HG03045 (cell line): ENCODE measurements at regions not wholly inside any gene's neighbourhood (a gene's known extent, or its start where the extent isn't known, plus 50 kb on each side); places are given as distances from the start of the nearest gene placed in this dataset.

Experiments
- ATAC-seq: cut with Tn5 transposase; IDR thresholded peaks from one replicate; pipeline ENCODE4 v1.9.1; 2021; ENCODE audit warnings: mild to moderate bottlenecking, moderate library complexity; ENCODE audit not compliant: unreplicated experiment

DNA sequence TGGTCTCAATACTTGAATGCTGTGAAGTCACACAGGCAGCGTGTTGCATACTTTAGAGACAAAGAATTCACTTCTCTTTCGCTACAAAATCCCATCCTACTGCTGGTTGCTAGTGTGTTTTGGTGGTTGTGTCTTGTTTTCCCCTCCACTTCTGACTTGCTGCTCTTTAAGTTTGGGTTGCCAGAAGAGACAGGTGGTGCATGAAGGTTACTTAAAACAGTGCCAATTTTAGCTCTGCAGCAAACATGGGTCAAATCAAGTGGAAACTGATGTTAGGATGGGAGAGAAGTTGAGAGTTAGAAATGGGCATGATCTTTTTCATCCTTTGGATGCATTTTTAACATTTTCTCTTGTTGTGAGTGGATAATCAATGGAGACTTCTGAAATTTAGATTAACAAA lies 136.2 kb upstream of the KCNH7 start:
- ATAC-seq, result no peak

DNA sequence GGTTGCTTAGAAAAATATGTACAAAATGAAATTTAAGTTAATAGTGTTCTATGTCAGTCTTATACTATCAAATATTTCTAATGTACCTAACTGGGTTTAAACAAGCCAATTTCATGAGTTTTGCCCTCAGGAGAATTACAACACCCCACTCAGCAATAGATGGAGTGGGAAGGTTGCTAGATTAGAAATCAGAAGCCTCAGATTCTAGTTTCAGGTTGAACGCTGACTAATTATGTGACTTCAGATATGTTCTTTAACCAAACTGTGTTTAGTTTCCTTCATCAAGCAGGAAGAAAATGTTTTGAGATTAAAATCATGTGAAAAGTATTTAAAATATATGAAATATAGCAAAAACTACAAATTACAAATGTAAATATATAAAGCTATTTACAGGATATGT lies 133.8 kb upstream of the KCNH7 start:
- no peak for ATAC-seq

DNA sequence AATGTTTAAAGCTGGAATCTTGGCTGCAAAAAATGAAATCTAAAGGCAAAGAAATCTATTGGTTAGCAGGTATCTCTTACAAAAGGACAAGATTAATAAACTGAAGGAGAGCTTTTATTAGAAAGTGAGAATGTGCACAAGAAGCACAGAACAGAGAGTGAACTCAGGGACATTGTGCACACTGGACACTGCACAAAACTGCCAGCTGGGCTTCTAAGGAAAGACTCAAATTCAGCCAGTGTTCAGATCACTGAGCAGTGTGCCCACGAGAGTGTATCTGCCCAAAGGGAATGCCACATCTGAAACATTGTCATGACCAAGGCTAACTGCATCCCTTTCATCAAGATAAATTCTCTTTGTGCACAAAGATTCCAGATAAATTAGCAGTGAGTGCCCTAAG lies 129.7 kb upstream of the KCNH7 start:
- no peak for ATAC-seq

DNA sequence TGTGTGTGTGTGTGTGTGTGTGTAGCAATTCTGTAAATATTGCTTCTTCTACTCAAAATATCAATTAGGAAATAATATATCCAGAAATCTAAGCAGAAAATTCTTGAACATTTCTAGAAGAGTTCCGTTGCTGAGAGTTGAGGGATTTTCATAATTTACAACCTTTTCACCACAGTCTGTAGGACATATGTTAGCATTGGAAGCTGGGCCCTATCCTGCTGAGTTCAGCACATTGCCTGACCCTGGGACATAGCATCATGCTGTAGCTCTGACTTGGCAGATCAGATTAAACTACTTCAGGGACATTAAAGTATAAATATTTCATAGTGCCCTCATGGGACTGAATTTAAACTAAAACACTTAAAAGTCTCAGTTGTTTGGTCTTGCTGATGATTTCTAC lies 129.2 kb upstream of the KCNH7 start:
- no peak for ATAC-seq

DNA sequence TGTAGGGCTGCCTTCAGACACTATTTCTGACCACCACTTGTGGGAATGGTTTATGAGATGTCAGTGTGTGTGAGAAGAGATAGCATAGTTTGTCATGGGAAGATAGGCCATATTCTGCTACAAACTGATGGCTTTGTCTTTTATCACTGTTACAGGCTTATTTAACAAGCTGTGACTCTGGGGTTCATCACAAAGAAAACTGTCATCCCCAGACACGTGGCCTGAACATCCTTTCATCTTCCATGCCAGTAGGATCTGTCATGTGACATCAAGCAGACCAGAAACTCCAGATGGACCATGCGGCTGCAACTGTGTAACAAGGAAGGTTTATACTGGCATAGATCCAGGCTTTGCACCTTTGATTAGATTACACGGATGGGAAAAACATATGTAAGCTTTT lies 128.6 kb upstream of the KCNH7 start:
- ATAC-seq, result no peak

DNA sequence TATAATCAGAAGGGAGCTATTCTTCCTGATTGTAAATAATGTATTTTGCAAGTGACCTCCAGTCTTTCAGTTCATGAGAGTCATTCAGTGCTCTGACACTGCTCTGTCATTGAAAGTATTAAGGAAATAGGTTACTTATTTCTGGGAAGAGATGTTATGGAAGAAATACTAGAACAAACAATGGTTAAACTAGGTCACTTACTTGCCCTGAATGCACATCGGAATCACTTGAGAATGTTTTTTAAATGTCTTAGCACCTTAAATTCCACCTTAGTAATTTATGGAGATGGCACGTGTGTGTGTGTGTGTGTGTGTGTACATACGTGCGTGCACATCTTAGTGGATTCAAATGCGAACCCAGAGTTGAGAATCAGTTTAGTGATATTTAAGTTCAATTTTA lies 126.6 kb upstream of the KCNH7 start:
- ATAC-seq, result no peak

DNA sequence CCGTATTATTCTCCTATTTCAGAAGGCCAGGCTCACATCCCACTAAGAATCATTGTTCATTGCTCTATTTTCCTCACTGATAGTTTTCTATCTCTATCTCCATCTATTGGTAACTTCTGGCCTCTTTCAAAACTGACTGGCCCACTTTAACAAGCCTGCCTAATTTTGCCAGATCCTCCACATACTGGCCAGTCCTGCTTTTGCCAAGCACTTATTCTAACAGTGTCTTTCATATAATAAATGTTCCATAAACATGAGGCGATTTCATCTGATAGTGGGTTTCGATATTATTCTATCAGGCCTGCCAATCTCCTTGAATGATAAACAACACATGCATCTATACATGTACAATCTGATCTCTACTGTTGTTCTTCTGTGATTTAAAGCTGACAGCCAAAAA lies 125.9 kb upstream of the KCNH7 start:
- no peak for ATAC-seq

DNA sequence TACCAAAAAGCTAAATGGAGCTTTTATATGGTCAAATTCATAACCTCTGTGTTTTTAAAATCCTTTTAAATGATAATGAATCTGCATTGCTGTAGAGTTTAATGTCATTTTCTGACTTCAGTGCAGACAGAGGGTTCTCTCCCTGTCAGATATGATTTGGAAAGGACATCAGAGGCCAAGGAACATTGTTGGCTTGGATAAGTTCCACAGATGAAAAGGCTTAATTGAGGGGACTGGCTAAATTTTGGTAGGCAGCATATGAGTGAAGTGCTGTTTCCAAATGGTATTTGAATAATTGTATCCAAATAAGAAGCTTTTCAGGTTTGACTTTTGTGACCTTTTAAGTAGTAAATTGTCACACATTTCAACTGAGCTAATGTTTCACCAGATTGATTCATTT lies 124.6 kb upstream of the KCNH7 start:
- no peak for ATAC-seq

DNA sequence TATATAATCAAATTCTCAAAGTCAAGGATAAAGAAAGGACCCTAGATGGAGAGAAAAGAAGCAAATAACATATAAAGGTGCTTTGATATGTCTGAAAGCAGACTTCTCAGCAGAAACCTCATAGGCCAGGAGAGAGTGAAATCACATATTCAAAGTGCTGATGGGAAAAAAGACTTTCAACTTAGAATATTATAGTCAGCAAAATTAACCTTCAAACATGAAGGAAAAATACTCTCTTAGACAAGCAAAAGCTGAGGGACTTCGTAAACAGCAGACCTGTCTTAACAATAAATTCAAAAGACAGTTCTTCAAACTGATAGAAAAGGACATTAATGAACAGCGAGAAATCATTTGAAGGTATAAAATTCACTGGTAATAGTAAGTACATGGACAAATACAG lies 107.2 kb upstream of the KCNH7 start:
- ATAC-seq, result no peak

DNA sequence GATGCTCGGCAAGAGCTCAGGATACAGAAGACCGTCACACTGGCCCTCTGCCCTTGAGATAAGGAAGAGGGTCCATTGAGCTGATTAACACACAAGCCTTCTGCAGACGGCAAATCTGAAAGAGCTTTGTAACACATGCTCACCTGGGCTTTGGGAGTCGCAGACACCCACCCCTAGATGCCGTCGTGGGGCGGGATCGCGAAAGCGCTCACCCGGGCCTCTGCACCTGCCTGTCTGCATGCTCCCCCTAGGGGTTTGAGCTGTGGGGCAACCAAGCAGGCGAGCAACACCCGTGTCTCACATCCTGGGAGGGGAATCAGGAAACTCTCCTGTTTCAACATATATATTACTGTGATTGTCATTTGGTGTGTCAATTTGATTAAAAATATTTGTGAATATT lies 99.8 kb upstream of the KCNH7 start:
- no peak for ATAC-seq

DNA sequence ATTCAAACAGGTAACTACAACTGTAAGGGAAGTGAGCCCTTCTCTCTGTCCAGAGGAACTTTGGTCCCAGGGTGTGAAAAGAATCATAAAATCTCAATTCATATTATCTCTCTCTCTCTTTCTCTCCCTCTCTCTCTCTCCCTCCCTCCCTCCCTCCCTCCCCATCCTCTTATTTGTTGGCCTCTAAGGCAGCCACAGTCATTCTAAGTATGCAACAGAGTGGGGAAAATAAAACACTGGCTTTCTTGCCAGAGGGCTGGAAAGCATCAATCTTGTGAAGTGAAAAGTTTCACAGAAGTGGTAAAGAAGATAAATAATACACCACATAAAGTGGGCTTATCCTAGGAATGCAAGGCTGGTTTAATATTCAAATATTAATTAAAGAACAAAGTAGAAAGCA lies 95.6 kb upstream of the KCNH7 start:
- no peak for ATAC-seq

DNA sequence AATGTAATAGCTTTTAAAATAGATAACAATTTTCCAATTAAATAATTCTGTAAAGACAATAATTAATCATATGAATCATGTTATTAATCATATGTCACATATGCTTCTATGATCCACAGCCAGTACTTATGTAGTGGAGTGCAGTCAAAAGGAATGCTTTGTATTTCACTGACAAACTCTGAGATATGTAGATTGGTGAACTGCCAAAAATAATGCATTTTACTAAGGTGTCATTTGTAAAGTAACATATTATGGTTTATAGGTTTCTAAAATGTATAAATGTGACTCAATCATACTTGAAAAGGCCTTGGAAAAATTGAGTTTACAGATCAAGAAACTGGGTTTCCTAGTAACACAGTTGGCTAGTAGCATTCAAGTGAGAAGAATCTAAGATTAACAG lies 93.8 kb upstream of the KCNH7 start:
- ATAC-seq, result no peak

DNA sequence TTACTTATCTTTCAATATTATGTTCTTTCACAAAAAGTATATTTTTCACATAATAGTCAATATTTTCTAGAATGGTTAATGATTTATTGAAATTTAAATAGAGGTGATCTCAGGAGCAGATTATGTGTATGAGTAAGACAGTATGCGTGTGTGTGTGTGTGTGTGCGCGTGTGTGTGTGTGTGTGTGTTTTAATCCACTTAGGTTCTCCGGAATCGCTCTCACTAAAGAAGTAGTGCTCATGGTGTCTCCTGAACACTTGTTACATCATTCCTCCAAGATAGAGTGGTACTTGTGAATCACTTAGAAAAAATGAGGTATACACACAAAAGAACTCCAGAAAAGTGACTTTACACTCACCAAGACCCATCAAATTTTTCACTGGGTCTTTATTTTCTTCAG lies 91.0 kb upstream of the KCNH7 start:
- ATAC-seq, result no peak

DNA sequence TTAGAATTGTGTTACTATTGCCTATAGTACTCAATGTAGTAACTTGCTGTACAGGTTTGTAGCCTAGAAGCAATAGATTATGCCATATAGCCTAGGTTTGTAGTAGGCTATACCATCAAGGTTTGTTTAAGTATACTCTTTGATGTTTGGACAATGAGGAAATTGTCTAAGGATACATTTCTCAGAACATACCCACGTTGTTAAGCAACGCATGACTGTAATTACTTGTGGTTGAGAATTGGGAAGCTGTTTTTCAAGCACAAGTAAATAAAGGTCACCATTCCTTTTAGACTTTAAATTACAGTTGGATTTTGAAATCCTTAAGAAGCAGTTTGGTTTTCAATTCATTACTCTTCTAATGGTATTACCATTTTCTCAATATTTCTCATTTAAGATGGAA lies 89.8 kb upstream of the KCNH7 start:
- ATAC-seq, result no peak

DNA sequence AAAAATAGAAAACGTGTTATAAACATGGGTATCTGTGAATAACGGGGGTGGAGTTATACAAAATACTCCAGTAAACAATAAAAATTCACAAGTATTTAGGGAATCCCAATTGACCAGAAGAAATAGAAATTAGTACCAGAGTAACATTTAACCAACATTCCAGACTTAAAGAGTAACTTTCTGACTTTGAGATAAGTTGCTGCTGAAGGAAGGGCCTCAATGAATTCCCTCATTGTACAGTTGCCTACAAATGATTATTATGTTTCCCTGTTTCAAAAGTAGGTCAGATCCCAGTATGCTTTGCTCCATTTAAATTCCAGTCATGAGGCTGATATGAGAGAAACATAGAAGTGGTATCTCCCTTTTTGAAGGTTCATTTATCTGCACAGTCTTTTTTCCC lies 88.3 kb upstream of the KCNH7 start:
- ATAC-seq, result no peak

DNA sequence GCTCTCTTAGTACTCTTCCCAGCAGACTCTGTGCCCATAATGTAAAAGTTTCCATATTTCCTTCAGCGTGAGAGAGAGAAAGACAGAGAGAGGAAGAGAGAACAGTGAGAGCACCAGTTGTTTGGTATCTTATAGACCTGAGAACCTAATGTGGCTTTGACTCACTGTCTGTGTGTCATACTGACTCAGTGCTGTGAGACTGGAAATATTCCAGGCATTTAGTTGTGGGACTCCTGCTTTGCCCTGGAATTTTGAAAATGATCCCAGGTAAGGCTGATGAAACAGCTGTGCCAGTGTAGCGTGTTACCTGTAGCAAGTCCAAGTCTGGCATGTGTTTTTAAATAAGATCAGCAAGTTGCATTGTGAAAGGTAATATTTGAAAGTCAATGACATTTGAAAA lies 87.9 kb upstream of the KCNH7 start:
- no peak for ATAC-seq

DNA sequence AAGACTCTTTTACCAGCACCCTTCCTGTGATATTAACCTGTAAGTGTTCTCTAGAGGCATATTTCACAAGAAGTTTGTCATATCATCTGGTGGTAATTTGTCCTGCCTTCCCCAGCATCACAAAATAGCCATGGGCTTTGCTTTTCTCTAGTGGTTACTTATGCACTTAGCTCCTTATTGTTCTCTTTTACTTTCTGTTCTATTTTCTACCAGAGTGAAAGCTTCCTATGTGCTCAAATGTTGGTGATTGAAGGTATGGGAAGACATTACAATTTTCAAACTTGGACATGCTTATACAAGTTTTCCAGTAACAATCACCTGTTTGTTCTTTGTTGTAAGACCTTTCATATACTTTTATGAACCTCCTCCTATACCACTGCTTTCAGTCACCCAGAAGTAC lies 87.0 kb upstream of the KCNH7 start:
- no peak for ATAC-seq

DNA sequence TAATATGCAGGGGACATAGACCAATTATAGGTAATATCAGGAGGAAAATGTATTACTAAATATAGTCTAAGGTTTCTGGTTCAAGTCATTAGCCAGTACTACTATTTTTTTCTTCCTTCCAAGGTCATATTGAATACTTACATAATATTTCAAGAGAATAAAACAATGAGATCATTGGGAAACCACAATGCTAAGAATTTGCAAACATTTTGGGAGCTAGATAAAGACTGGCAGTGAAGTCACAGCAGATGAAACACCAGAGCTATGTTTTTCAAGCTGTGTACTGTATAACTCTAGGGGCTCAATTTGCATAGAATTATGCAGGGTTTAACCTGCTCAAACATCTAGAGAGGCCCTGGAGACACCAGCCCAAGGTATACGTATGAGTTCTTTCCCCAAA lies 80.5 kb upstream of the KCNH7 start:
- no peak for ATAC-seq

DNA sequence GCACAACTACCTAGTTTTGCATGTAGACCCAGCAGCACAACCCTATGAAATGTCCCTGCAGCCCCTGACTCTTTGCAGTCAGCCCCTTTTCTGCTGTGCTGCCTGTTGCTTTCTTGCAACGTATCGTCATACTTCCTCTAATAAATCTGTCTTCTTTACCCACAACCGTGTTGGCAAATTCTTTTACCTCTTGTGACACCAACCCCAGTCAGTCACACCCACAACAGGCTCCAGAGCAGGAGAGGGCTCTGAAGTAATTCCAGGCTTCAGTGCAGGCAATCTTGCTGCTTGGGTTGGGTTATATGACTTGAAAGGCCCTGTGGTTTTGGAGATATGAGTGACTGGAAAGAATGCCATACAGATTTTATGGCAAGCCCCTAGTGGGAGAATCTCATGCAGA lies 79.1 kb upstream of the KCNH7 start:
- no peak for ATAC-seq

DNA sequence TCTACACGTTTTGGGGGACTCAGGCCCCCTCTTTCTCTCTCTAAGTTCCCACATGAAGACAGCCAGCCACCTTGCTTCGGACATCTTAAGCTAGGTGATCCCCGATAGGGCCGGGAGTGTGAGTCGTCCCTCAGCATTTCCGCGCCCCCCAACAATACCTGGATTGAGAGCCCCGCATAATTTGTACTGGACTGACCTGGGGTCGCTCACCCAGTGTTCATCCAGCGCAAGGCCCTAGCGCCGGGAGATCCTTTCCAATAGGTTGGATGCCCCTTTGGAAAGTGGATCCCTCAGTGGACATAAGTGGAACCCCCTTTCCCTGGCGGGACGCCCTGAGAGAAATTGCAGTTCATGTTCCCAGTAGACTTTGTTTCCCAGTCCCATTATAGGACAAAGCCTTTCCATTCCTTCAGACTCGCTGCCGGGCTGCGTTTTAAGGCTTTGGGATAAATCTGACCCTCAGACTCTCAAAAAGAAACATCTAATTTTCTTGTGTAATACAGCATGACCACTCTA lies 77.8 kb upstream of the KCNH7 start:
- ATAC-seq, result no peak

DNA sequence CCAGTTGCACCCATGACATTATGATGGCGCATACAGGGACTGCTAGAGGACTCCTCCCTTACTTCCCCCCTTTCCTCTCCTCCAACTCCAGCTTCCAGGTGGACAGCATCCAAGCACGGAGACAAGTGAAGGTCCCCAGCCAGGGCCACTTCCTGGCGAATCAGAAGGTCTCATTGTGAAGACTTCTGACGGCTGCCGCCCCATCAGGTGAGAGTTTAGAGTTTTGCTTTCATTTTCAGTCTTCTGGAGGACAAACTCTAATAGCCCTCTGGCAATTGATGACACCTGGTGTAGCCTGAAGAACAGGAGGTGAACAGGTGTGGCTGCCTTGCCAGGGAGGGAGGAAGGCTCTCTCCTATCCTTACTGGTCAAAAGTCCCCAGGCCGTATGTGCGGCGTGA lies 77.3 kb upstream of the KCNH7 start:
- no peak for ATAC-seq

DNA sequence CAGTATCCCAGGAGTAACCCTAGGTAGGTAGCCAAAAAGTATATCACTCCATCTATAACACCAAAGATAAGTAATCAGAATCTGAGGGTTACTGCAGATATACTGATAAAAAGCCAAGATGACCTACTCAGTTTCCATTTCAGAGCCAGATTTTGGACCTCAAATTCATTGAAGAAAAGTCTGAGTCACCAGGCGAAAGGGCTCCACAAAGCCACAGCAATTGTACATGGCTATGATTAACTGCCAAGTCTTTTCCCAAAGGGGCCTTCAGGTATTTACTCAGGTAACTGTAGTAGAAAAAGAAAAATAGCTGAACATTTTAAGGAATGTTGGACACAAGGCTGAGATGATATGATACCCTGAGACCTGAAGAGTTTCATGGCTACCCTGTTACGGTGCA lies 75.6 kb upstream of the KCNH7 start:
- no peak for ATAC-seq

DNA sequence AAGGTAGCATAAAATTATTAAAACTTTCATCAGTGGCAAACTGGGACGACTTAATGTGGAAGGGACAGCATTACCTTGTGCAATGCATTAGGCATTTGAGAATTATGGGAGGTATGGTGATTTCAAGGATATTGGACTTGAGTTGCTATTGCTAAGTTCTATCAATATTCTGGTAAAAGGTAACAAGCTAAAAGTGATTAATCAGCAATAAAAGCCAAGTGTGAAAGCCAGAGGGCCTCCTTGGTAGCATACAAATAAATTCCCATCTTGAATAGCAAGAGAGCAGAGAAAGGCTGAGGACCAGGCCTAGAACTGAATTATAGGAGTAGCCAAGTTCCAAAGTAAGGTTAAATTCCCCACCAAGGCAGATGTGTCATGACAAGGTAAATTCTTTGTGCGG lies 74.2 kb upstream of the KCNH7 start:
- ATAC-seq, result no peak

DNA sequence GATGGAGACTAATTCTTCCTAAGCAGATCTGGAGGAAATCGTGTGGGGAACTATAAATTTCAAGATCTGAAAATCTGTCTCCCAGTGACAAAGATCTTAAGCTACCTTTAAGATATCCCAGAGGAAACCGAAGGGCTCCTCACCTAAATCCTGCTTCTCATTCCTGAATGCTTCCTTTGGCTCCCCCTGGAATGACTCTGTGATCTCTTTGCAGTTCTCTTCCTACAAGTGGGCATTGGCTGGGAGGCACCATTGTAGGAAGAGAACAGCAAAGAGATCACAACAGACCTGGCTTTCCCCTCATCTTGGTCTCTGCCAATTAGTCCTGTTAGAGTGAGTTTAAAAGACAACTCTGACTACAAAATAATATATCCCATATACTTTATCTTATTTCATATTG lies 70.0 kb upstream of the KCNH7 start:
- ATAC-seq, result no peak
